C4-2B (cell line): ENCODE measurements at regions not wholly inside any gene's neighbourhood (a gene's known extent, or its start where the extent isn't known, plus 50 kb on each side); places are given as distances from the start of the nearest gene placed in this dataset.

ENCODE experiments used
- CTCF ChIP-seq: fragments of 450-650 bp; conservative IDR thresholded peaks from 2 replicates; pipeline ENCODE4 v1.5.1; 2017; ENCODE audit warnings: mild to moderate bottlenecking
- ZFX ChIP-seq: fragments of 450-650 bp; IDR thresholded peaks from 2 replicates; pipeline ENCODE4 v1.6.1; 2017

DNA sequence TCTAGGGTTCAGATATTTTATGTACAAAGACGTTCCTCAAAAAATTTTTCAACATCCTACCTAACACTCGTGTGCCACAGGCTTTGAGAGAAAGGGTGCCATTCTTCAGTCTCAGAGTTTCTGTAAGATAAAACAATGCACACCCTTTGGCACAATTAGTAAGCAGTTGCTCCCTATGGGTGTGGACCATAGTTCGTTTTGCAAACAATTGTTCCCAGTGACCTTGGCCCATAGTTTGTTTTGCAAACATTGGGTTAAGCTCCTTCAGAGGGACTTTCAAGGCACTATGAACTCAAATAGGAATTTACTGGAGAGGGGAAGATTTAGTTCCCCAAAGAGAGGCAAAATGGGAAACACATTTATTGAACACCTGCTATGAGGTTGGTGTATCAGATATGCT is 220.3 kb upstream of the CA10 start:
- TF ChIP-seq CTCF (no peak), ZFX (no peak)
